ENCODE measurements at regions not wholly inside any gene's neighbourhood (a gene's known extent, or its start where the extent isn't known, plus 50 kb on each side); places are given as distances from the start of the nearest gene placed in this dataset.

DNA sequence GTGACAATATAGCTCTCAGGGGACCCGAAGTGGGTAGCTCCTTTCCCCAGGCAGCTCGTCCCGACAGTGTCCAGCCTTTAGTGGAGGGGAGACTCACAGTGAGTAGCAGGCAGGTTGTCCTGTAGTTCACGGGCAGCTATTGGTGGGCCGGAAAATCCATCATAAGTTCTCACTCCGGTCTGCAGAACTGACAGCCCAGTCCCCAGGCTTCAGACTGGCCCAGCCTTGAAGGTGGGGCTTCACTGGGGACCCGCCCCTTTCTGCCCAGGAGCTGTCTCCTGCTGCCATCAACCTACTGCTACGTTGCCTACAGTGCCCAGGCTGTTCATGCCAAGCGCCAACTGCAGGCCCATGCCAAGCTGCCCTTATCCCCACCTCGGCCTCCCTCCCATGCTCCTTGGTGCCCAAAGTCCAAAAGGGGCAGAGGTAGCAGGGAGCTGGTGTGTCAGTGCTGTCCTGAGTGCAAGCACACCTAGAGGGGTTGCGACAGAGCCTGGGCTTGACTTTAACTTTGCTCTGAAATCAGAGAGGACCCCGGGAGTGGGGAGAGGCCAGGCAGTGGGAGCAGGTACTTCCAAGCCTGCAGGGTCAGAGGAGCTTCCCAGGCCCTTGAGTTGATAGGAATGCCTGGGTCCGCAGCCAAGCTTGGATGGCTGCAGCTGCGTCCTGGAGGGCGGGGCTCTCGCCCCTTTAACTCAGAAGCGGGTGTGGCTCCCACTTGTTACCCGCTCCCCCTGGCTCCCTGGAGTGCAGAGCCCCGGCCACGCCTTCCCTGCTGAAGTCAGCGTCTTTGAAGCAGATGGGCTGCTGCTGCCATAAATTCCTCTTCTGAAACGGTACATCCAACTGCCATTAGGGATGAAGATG is 1144.3 kb upstream of the NCAM2 start:
- no peak for TF ChIP-seq POLR2A (IDR thresholded peaks at IDR 0.05)
- TF ChIP-seq, protein P1, sequence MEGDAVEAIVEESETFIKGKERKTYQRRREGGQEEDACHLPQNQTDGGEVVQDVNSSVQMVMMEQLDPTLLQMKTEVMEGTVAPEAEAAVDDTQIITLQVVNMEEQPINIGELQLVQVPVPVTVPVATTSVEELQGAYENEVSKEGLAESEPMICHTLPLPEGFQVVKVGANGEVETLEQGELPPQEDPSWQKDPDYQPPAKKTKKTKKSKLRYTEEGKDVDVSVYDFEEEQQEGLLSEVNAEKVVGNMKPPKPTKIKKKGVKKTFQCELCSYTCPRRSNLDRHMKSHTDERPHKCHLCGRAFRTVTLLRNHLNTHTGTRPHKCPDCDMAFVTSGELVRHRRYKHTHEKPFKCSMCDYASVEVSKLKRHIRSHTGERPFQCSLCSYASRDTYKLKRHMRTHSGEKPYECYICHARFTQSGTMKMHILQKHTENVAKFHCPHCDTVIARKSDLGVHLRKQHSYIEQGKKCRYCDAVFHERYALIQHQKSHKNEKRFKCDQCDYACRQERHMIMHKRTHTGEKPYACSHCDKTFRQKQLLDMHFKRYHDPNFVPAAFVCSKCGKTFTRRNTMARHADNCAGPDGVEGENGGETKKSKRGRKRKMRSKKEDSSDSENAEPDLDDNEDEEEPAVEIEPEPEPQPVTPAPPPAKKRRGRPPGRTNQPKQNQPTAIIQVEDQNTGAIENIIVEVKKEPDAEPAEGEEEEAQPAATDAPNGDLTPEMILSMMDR (IDR thresholded peaks at IDR 0.05 in 4 of 5, conservative IDR thresholded peaks at IDR 0.05 in 1 of 5), result no peak

Data from gastrocnemius medialis (tissue), 4 donors.